ENCODE measurements at regions not wholly inside any gene's neighbourhood (a gene's known extent, or its start where the extent isn't known, plus 50 kb on each side); places are given as distances from the start of the nearest gene placed in this dataset.

- H3K9ac ChIP-seq, result no peak overlapping the region
- H3K36me3 ChIP-seq (ENCODE audit: insufficient read depth), result no peaks in the 10 kb centered on the region
- H3K27ac ChIP-seq, result no peak overlapping the region
- H3K4me1 ChIP-seq (ENCODE audit: low read depth, poor library complexity, severe bottlenecking), result no peaks in the 10 kb centered on the region
- H3K27me3 ChIP-seq (ENCODE audit: insufficient read depth, low read depth), result no peaks in the 10 kb centered on the region
- H3K79me2 ChIP-seq (ENCODE audit: insufficient read depth, low read depth), result no peaks in the 10 kb centered on the region
- H3K4me3 ChIP-seq (IDR thresholded peaks at IDR 0.05; ENCODE audit: insufficient read depth, low read depth, low read length), result no peak overlapping the region
- H2AFZ ChIP-seq (ENCODE audit: low read depth), result no peak overlapping the region
- H4K20me1 ChIP-seq (ENCODE audit: insufficient read depth), result no peaks in the 10 kb centered on the region
- H3K4me2 ChIP-seq, result no peak overlapping the region
- no peak for TF ChIP-seq CTCF (conservative IDR thresholded peaks at IDR 0.05; ENCODE audit: low read depth, low read length)
Measured at GRCh38 chr9:78896479-78896878, 599.6 kb downstream of the PSAT1 start.

- Histone ChIP-seq H3K4me2 (no peak overlapping the region), H3K4me3 (IDR thresholded peaks at IDR 0.05; ENCODE audit: insufficient read depth, low read depth, low read length) (no peak overlapping the region), H3K27ac (no peak overlapping the region), H3K9ac (no peak overlapping the region), H3K79me2 (ENCODE audit: insufficient read depth, low read depth) (no peaks in the 10 kb centered on the region), H4K20me1 (ENCODE audit: insufficient read depth) (no peaks in the 10 kb centered on the region), H3K36me3 (ENCODE audit: insufficient read depth) (no peaks in the 10 kb centered on the region), H2AFZ (ENCODE audit: low read depth) (no peak overlapping the region), H3K27me3 (ENCODE audit: insufficient read depth, low read depth) (no peaks in the 10 kb centered on the region), H3K4me1 (ENCODE audit: low read depth, poor library complexity, severe bottlenecking) (no peaks in the 10 kb centered on the region)
- no peak for TF ChIP-seq CTCF (conservative IDR thresholded peaks at IDR 0.05; ENCODE audit: low read depth, low read length)
Measured at GRCh38 chr9:78898234-78898633, 601.3 kb downstream of the PSAT1 start.

- Histone ChIP-seq H3K79me2 (ENCODE audit: insufficient read depth, low read depth) (no peaks in the 10 kb centered on the region), H3K27ac (no peak overlapping the region), H2AFZ (ENCODE audit: low read depth) (no peak overlapping the region), H3K4me2 (no peak overlapping the region), H3K27me3 (ENCODE audit: insufficient read depth, low read depth) (no peaks in the 10 kb centered on the region), H3K4me3 (IDR thresholded peaks at IDR 0.05; ENCODE audit: insufficient read depth, low read depth, low read length) (no peak overlapping the region), H3K9ac (no peak overlapping the region), H3K4me1 (ENCODE audit: low read depth, poor library complexity, severe bottlenecking) (no peaks in the 10 kb centered on the region), H3K36me3 (ENCODE audit: insufficient read depth) (no peaks in the 10 kb centered on the region), H4K20me1 (ENCODE audit: insufficient read depth) (no peaks in the 10 kb centered on the region)
- no peak for TF ChIP-seq CTCF (conservative IDR thresholded peaks at IDR 0.05; ENCODE audit: low read depth, low read length)
Measured at GRCh38 chr9:78899006-78899405, 602.1 kb downstream of the PSAT1 start.

GRCh38 chr9:78900500-78900899 lies 603.6 kb downstream of the PSAT1 start:
- Histone ChIP-seq H3K4me3 (IDR thresholded peaks at IDR 0.05; ENCODE audit: insufficient read depth, low read depth, low read length) (no peak overlapping the region), H2AFZ (ENCODE audit: low read depth) (no peak overlapping the region), H3K27ac (no peak overlapping the region)

More at GRCh38 chr9:78900500-78900899, 603.6 kb downstream of the PSAT1 start:
- Histone ChIP-seq H3K79me2 (ENCODE audit: insufficient read depth, low read depth) (no peaks in the 10 kb centered on the region), H3K4me2 (no peak overlapping the region), H3K27me3 (ENCODE audit: insufficient read depth, low read depth) (no peaks in the 10 kb centered on the region), H3K4me1 (ENCODE audit: low read depth, poor library complexity, severe bottlenecking) (no peaks in the 10 kb centered on the region), H3K9ac (no peak overlapping the region), H3K36me3 (ENCODE audit: insufficient read depth) (no peaks in the 10 kb centered on the region), H4K20me1 (ENCODE audit: insufficient read depth) (no peaks in the 10 kb centered on the region)
- no peak for TF ChIP-seq CTCF (conservative IDR thresholded peaks at IDR 0.05; ENCODE audit: low read depth, low read length)

Data from KMS-11 (cell line).